OCI-LY7 (cell line): ENCODE measurements at regions not wholly inside any gene's neighbourhood (a gene's known extent, or its start where the extent isn't known, plus 50 kb on each side); places are given as distances from the start of the nearest gene placed in this dataset.

Source experiments
- CTCF ChIP-seq: fragments of 200-600 bp; sonication (generic); conservative IDR thresholded peaks from 2 replicates; pipeline ENCODE4 v1.5.1; 2014; ENCODE audit warnings: mild to moderate bottlenecking, antibody characterized with exemption, low read length, moderate library complexity, mixed read lengths
- EZH2phosphoT487 ChIP-seq: fragments of 200-600 bp; sonication (generic); IDR thresholded peaks from 2 replicates; pipeline ENCODE4 v1.6.1; 2018; ENCODE audit warnings: low read depth, borderline replicate concordance, mild to moderate bottlenecking, mixed run types, antibody characterized with exemption, low read length, moderate library complexity, mixed read lengths

- TF ChIP-seq CTCF (no peak), EZH2phosphoT487 (no peak)
Measured at GRCh38 chr3:127403795-127404194, 115.9 kb upstream of the PRR20G start.
